Loucy (cell line): ENCODE measurements at regions not wholly inside any gene's neighbourhood (a gene's known extent, or its start where the extent isn't known, plus 50 kb on each side); places are given as distances from the start of the nearest gene placed in this dataset.

Experiments
- H2AFZ ChIP-seq: fragments of 200-600 bp; sonication (generic); 2 replicates; pipeline ENCODE4 v1.6.0; 2016; ENCODE audit warnings: antibody characterized with exemption, mild to moderate bottlenecking, low read length, moderate library complexity
- H3F3A ChIP-seq: fragments of 200-600 bp; 2 replicates; pipeline ENCODE4 v1.6.0; 2016; ENCODE audit warnings: antibody characterized with exemption, low read depth, mild to moderate bottlenecking
- H3K27me3 ChIP-seq: fragments of 200-600 bp; sonication (generic); 2 replicates; pipeline ENCODE4 v1.6.1; 2014; ENCODE audit warnings: low read length, mild to moderate bottlenecking; ENCODE audit not compliant: insufficient read depth, poor library complexity, severe bottlenecking
- H3K36me3 ChIP-seq: fragments of 200-600 bp; sonication (generic); 2 replicates; pipeline ENCODE4 v1.6.1; 2016; ENCODE audit warnings: low read length; ENCODE audit not compliant: insufficient read depth
- H3K4me1 ChIP-seq: fragments of 200-600 bp; sonication (generic); 2 replicates; pipeline ENCODE4 v1.5.1; 2014; ENCODE audit warnings: low read length, mild to moderate bottlenecking; ENCODE audit not compliant: insufficient read depth, poor library complexity, severe bottlenecking
- H3K4me2 ChIP-seq: fragments of 200-600 bp; sonication (generic); 2 replicates; pipeline ENCODE4 v1.6.0; 2014; ENCODE audit warnings: antibody characterized with exemption, low read length, low read depth, mild to moderate bottlenecking; ENCODE audit not compliant: poor library complexity, severe bottlenecking
- H3K4me3 ChIP-seq: fragments of 200-600 bp; sonication (generic); 2 replicates; pipeline ENCODE4 v1.5.1; 2014; ENCODE audit warnings: low read length, mild to moderate bottlenecking, mixed read lengths; ENCODE audit not compliant: poor library complexity, severe bottlenecking
- H3K79me2 ChIP-seq: fragments of 200-600 bp; sonication (generic); 2 replicates; pipeline ENCODE4 v1.6.1; 2014; ENCODE audit warnings: low read length; ENCODE audit not compliant: insufficient read depth
- H3K9ac ChIP-seq: fragments of 200-600 bp; sonication (generic); 2 replicates; pipeline ENCODE4 v1.6.0; 2014; ENCODE audit warnings: mild to moderate bottlenecking, low read depth, low read length, moderate library complexity; ENCODE audit not compliant: poor library complexity, severe bottlenecking
- H3K9me2 ChIP-seq: fragments of 200-600 bp; sonication (generic); replicated peaks from 2 replicates; pipeline ENCODE4 v1.6.1; 2016; ENCODE audit warnings: low read depth, low read length, mixed read lengths
- H3K9me3 ChIP-seq: fragments of 200-600 bp; sonication (generic); 2 replicates; pipeline ENCODE4 v1.6.1; 2014; ENCODE audit warnings: mild to moderate bottlenecking, antibody characterized with exemption, low read length, low read depth; ENCODE audit not compliant: insufficient read depth
- H4K20me1 ChIP-seq: fragments of 200-600 bp; sonication (generic); 2 replicates; pipeline ENCODE4 v1.6.0; 2014; ENCODE audit warnings: antibody characterized with exemption, low read length, mild to moderate bottlenecking; ENCODE audit not compliant: insufficient read depth, poor library complexity, severe bottlenecking
- EZH2phosphoT487 ChIP-seq: fragments of 200-600 bp; IDR thresholded peaks from 2 replicates; pipeline ENCODE4 v1.6.1; 2018; ENCODE audit warnings: antibody characterized with exemption, mild to moderate bottlenecking, moderate library complexity, borderline replicate concordance
- TF ChIP-seq, protein P1 (sequence below): fragments of 200-600 bp; sonication (generic); conservative IDR thresholded peaks from 2 replicates; pipeline ENCODE4 v1.5.1; 2014; ENCODE audit warnings: mild to moderate bottlenecking, antibody characterized with exemption, low read length

DNA sequence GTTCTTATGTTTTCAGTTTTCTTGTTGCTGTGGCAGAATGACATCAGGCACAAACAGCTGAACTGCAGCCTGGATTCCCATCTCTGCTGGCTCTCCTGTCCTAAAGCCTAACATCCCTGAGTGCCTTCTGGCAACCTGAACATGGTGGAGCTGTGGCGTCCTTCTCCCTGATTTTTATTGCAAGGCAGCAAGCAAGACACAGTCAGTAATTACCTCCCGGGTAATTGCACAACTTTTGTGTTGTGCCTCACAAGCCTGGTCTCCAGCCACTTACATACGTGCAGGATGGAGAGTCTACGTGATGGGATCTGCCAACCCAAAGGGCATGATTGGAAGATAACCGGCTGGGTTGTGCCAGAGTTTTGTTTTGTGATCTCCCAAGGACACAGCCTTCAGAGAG lies 116.1 kb upstream of the PARD3 start:
- H2AFZ ChIP-seq, result no peak overlapping the region

DNA sequence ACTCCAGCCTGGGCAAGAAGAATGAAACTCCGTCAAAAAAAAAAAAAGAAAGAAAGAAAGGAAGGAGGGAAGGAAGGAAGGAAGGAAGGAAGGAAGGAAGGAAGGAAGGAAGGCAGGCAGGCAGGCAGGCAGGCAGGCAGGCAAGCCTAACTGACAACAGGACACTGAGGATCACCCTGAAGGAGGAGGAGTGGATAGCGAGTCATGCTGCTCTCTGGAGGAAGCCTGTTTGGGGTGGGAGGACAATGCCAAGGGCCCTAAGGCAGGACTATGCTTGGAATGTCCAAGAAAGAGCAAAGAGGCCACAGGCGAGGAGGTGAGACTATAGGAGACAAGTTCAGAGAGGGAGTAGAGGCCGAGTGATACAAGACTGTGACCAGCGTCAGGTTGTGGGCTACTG lies 107.0 kb upstream of the PARD3 start:
- peak overlapping the region; percentile 84 for H2AFZ ChIP-seq
- H3K4me2 ChIP-seq, result no peak overlapping the region

More for the DNA sequence above, 116.1 kb upstream of the PARD3 start:
- H3F3A ChIP-seq, result no peaks in the 10 kb centered on the region
- no peaks in the 10 kb centered on the region for H3K27me3 ChIP-seq
- no peak overlapping the region for H3K9ac ChIP-seq
- H3K4me3 ChIP-seq, result no peak overlapping the region
- H3K9me3 ChIP-seq, result no peaks in the 10 kb centered on the region
- no peak for TF ChIP-seq EZH2phosphoT487
- TF ChIP-seq, protein P1, sequence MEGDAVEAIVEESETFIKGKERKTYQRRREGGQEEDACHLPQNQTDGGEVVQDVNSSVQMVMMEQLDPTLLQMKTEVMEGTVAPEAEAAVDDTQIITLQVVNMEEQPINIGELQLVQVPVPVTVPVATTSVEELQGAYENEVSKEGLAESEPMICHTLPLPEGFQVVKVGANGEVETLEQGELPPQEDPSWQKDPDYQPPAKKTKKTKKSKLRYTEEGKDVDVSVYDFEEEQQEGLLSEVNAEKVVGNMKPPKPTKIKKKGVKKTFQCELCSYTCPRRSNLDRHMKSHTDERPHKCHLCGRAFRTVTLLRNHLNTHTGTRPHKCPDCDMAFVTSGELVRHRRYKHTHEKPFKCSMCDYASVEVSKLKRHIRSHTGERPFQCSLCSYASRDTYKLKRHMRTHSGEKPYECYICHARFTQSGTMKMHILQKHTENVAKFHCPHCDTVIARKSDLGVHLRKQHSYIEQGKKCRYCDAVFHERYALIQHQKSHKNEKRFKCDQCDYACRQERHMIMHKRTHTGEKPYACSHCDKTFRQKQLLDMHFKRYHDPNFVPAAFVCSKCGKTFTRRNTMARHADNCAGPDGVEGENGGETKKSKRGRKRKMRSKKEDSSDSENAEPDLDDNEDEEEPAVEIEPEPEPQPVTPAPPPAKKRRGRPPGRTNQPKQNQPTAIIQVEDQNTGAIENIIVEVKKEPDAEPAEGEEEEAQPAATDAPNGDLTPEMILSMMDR, result no peak
- H4K20me1 ChIP-seq, result no peaks in the 10 kb centered on the region
- no peaks in the 10 kb centered on the region for H3K36me3 ChIP-seq
- no peaks in the 10 kb centered on the region for H3K9me2 ChIP-seq
- no peaks in the 10 kb centered on the region for H3K79me2 ChIP-seq
- no peak overlapping the region for H3K4me2 ChIP-seq
- no peaks in the 10 kb centered on the region for H3K4me1 ChIP-seq

DNA sequence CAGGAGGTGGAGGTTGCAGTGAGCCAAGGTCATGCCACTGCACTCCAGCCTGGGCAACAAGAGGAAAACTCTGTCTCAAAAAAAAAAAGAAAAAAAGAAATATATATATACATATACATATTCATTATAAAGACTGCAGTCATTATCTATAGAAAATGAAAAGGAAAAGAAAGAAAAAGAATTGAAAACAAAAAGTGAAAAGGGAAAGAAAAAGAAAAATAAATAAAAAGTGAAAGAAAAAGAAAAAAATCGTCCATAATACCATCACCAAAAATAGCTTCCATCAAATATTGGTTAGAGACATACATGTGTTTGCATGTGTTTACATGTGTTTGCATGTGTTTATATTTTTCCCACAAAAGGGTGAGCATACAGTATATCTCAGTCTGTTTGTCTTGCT lies 105.5 kb upstream of the PARD3 start:
- peaks cover 6% of the 10 kb centered on the region; the same call in 1 of the 2 replicates for H3K9me3 ChIP-seq
- no peaks in the 10 kb centered on the region for H3K9me2 ChIP-seq
- no peaks in the 10 kb centered on the region for H3F3A ChIP-seq
- no peaks in the 10 kb centered on the region for H3K79me2 ChIP-seq
- no peak overlapping the region for H3K4me3 ChIP-seq
- no peak overlapping the region for H3K4me2 ChIP-seq
- no peaks in the 10 kb centered on the region for H3K27me3 ChIP-seq
- H3K4me1 ChIP-seq, result peaks cover 10% of the 10 kb centered on the region
- H3K9ac ChIP-seq, result no peak overlapping the region
- H4K20me1 ChIP-seq, result no peaks in the 10 kb centered on the region
- no peaks in the 10 kb centered on the region for H3K36me3 ChIP-seq
- no peak overlapping the region for H2AFZ ChIP-seq
- TF ChIP-seq, protein P1, result no peak
- TF ChIP-seq EZH2phosphoT487, result no peak

More for the DNA sequence above, 107.0 kb upstream of the PARD3 start:
- H3K9me3 ChIP-seq, result peaks cover 6% of the 10 kb centered on the region; the same call in 1 of the 2 replicates
- H3K4me1 ChIP-seq, result peaks cover 10% of the 10 kb centered on the region
- no peaks in the 10 kb centered on the region for H3F3A ChIP-seq
- no peak overlapping the region for H3K9ac ChIP-seq
- H3K9me2 ChIP-seq, result no peaks in the 10 kb centered on the region
- no peaks in the 10 kb centered on the region for H4K20me1 ChIP-seq
- H3K79me2 ChIP-seq, result no peaks in the 10 kb centered on the region
- TF ChIP-seq, protein P1, result no peak
- no peak for TF ChIP-seq EZH2phosphoT487
- H3K36me3 ChIP-seq, result no peaks in the 10 kb centered on the region
- H3K27me3 ChIP-seq, result no peaks in the 10 kb centered on the region
- H3K4me3 ChIP-seq, result no peak overlapping the region
